K562 (cell line): ENCODE measurements at regions not wholly inside any gene's neighbourhood (a gene's known extent, or its start where the extent isn't known, plus 50 kb on each side); places are given as distances from the start of the nearest gene placed in this dataset.
"Not testable (repeated sequence)": the region's sequence is repeated elsewhere in the genome, so short reads cannot be mapped to it uniquely, and the experiment has no call there.

Experiments used
- FOXK2 ChIP-seq, 2 experiments: fragments of 450-650 bp; IDR thresholded peaks in 1 of 2; conservative IDR thresholded peaks in 1 of 2; 2 replicates each; pipeline ENCODE4 v1.6.1; 2016; ENCODE audit warnings: low read depth in 2 of 2, mild to moderate bottlenecking in 1 of 2
- HDAC6 ChIP-seq: IDR thresholded peaks from 2 replicates; pipeline ENCODE4 v1.6.1; 2012; ENCODE audit warnings: low read depth, mild to moderate bottlenecking, control low read depth, inconsistent platforms, low read length, moderate library complexity
- JUNB ChIP-seq: fragments of 450-650 bp; formaldehyde crosslinking; conservative IDR thresholded peaks from 2 replicates; pipeline ENCODE4 v1.4.0; 2020; ENCODE audit warnings: mild to moderate bottlenecking
- POLR2A ChIP-seq: fragments of 450-650 bp; conservative IDR thresholded peaks from 2 replicates; pipeline ENCODE4 v1.6.1; 2016
- ZKSCAN3 ChIP-seq: fragments of 250-450 bp; sonication (Bioruptor Pico); IDR thresholded peaks from 2 replicates; pipeline ENCODE4 v1.4.0; 2020

DNA sequence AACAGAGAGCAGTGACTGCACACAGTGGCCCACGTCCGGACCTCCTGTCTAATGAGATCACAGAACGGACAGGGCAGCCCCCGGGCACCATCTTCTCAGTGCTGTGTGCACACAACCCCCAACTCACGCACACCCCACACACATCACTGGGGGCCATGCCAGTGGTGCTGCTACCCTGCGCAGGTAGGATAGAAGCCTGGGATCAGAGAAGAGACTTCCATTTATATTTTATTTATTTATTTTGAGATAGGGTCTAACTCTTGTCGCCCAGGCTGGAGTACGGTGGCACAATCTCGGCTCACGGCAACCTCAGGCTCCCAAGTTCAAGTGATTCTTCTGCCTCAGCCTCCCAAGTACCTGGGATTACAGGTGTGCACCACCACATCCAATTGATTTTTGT is 71.5 kb upstream of the TNK2 start:
- TF ChIP-seq ZKSCAN3 (CRISPR knock-in tag); JUNB (CRISPR knock-in tag); FOXK2 (conservative IDR thresholded peaks at IDR 0.05 in 1 of 2, IDR thresholded peaks at IDR 0.05 in 1 of 2; ENCODE audit: low read depth in 2 of 2); HDAC6: not testable (repeated sequence)
- peak; percentile 37 for TF ChIP-seq POLR2A
